ENCODE measurements at regions not wholly inside any gene's neighbourhood (a gene's known extent, or its start where the extent isn't known, plus 50 kb on each side); places are given as distances from the start of the nearest gene placed in this dataset.

DNA sequence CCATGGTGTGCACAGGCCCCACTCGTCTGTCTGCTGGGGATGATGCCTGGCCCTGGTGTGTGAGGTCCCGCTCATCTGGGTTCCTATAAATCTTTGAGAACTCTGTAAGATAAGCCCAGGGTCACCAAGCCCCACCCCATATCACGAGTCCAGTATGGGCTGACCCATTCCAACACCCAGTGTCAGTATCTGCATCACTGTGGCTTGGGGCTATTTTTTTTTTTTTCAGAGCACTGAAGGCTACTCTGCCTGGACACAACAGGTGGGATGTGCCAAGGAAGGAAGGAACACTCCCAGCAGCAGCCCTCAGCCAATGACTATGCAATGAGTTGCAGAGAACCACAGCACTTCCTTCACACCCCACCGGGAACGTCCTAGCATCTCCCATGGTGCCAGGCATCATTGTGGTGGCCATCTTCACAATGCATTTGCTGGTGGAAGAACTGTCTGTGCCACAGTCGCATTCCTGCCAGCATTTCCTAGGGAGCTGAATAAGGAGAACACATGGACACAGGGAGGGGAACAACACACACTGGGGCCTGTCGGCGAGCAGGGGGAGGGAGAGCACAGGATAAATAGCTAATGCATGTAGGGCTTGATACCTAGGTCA is 83.1 kb upstream of the TSHZ3 start:
- H3K9me3 Mint-ChIP-seq, result no peaks in the 10 kb centered on the region
- no peak overlapping the region for H3K27ac Mint-ChIP-seq
- H3K4me1 Mint-ChIP-seq, result no peaks in the 10 kb centered on the region
- H3K4me3 Mint-ChIP-seq, result no peak overlapping the region
- H3K36me3 Mint-ChIP-seq, result no peaks in the 10 kb centered on the region
- H3K27me3 Mint-ChIP-seq, result no peaks in the 10 kb centered on the region

DNA sequence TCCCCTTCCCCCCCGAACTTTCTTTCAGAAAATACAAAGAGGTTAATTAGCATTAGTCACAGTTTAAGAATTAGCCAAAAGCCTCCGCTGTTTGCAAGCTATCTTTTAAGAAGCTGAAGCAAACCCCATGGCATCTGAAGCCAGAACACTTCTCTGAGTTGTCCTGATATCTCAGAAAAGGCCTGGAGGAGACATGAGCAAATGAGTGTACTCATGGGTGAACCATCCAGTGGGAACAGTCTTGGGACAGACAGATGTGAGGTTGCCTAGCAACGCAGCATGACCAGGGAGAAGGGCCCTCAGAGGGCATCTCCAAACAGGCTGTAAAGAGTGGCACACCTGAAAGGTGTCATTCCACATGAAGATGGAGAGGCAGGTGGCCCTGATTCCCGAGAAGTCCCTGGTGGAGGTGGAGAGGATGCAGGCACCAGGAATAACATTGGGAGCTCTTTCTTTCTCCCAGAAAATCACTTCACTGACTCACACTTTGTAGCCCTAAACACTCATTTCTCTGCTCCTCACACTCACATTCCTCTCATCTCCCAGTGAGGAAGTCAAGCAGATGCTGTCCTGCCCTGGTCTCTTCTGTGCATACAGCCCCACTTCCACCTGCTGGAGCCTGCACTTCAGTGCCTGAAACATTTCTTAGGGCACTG is 87.0 kb upstream of the TSHZ3 start:
- no peaks in the 10 kb centered on the region for H3K9me3 Mint-ChIP-seq
- H3K27me3 Mint-ChIP-seq, result peaks cover 9% of the 10 kb centered on the region
- no peak overlapping the region for H3K4me3 Mint-ChIP-seq
- no peaks in the 10 kb centered on the region for H3K36me3 Mint-ChIP-seq
- no peaks in the 10 kb centered on the region for H3K4me1 Mint-ChIP-seq
- no peak overlapping the region for H3K27ac Mint-ChIP-seq

DNA sequence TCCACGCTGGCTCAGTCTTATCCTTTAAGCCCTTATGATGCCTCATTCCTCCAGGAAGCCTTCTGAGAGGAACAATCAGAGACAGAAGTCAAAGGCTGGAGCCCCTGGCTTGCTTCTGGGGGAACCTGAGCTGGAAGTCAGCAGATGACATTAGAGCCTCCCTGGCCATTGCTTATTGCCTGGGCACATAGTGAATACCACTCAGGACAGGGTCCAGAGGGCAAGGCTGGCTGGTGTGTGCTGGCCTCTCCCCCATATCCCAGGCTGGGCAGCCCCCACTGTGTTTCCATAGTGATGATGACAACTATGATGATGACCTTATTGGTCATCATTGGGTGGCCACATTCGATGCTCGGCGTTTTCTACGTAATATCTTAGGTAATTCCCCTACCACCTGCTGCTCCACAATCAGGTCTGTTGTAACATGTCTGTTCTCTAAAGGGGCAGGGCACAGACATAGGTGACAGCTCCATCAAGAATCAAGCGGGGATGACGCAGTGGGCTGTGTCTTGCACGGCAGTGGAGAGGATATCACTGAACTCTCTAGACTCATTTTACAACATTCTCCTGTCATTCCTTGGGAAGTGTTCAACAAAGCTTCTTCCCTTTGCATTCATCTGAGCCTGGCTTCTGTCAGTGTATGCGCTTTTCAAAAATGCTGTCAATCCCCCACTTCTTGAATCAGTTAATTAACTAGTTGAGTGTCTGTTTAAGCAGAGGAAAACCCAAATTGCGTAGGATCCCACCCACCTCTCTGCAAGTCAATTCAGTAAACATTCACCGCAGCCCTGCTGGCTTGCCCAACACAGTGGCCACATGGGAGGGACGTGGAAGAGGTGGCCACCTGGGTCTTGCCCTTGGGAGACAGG is 89.4 kb upstream of the TSHZ3 start:
- no peaks in the 10 kb centered on the region for H3K9me3 Mint-ChIP-seq
- no peaks in the 10 kb centered on the region for H3K4me1 Mint-ChIP-seq
- H3K27ac Mint-ChIP-seq, result no peak overlapping the region
- H3K36me3 Mint-ChIP-seq, result no peaks in the 10 kb centered on the region
- no peak overlapping the region for H3K4me3 Mint-ChIP-seq
- H3K27me3 Mint-ChIP-seq, result peaks cover 10% of the 10 kb centered on the region

DNA sequence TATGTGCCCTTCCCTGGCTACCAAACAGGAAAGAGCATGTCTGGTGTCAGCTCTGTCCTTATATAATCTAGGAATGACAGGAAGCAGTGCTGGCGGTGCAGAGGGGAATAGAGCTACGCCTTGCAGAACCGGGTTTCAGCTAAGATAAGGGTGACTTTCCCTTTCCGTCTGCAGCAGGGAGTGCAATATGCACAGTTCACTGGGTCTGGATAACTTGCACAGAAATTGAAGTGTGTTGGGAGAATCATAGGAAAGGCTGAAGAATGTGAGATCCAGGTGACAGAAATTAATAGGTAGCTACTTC is 90.0 kb upstream of the TSHZ3 start:
- Mint-ChIP-seq H3K27ac (no peak overlapping the region), H3K4me3 (no peak overlapping the region), H3K27me3 (peaks cover 12% of the 10 kb centered on the region), H3K36me3 (no peaks in the 10 kb centered on the region), H3K4me1 (no peaks in the 10 kb centered on the region), H3K9me3 (no peaks in the 10 kb centered on the region)

DNA sequence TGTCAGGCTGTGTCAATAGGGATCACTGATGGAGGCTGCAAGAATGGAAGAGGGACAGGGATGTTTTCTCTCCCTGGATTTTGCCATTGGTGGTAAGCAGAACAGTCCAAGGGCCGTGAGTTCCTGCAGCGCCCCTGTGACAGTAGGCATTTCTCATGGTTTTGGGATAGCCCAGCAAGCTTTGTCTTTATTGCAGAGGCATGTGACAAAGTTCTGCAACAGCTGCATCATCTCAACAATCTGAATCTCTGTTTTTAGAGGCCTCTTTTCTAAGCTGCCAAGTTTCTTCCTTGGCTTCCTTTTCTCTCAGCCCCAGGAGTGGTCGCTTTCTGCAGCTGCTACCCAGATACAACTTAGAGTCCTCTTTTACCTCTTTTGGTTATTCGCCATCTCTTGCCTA is 95.7 kb upstream of the TSHZ3 start:
- Mint-ChIP-seq H3K4me1 (no peaks in the 10 kb centered on the region), H3K27me3 (peaks cover 8% of the 10 kb centered on the region), H3K4me3 (no peak overlapping the region), H3K9me3 (peaks cover 6% of the 10 kb centered on the region), H3K36me3 (no peaks in the 10 kb centered on the region), H3K27ac (no peak overlapping the region)

DNA sequence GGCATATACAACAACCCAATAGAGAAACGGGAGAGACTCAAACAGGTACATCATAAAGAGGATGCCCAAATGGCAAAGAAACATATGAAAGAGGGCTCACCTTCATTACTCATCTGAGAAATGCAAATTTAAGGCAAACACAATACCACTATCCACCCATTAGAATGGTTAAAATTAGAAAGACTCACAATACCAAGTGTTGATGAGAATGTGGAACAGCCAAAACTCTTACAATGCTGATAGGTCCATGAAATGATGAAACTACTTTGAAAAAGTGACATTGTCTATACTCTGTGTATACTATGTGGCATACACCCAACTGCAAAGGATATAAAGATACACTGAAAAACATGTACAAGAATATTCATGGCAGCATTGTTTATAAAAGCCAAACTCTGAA is 96.2 kb upstream of the TSHZ3 start:
- Mint-ChIP-seq H3K27me3 (peaks cover 10% of the 10 kb centered on the region), H3K9me3 (peaks cover 6% of the 10 kb centered on the region), H3K4me3 (no peak overlapping the region), H3K4me1 (no peaks in the 10 kb centered on the region), H3K36me3 (no peaks in the 10 kb centered on the region), H3K27ac (no peak overlapping the region)

DNA sequence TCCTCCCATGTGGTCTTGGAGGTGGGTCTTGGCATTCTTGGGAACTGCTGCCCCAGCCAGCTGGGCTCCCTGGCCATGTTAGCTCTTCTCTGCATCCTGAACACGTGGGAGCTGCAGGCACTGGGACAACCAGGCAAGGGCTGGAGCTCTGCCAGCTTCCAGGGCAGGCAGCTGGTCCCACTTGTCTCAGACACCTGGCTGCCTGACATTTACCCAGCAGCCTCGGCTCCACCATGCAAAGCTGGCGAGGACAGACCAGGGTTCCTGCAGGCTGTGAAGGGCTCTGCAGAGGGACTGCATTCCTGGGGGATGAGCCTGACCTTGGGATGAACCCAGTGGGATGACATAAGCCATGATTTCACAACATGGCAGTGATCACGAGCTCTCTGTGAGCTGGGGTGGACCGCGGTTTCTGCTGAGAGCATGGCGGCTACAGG is 99.0 kb upstream of the TSHZ3 start:
- Mint-ChIP-seq H3K4me3 (no peak overlapping the region), H3K4me1 (no peaks in the 10 kb centered on the region), H3K27me3 (peaks cover 16% of the 10 kb centered on the region), H3K27ac (no peak overlapping the region), H3K36me3 (no peaks in the 10 kb centered on the region), H3K9me3 (peaks cover 6% of the 10 kb centered on the region)

DNA sequence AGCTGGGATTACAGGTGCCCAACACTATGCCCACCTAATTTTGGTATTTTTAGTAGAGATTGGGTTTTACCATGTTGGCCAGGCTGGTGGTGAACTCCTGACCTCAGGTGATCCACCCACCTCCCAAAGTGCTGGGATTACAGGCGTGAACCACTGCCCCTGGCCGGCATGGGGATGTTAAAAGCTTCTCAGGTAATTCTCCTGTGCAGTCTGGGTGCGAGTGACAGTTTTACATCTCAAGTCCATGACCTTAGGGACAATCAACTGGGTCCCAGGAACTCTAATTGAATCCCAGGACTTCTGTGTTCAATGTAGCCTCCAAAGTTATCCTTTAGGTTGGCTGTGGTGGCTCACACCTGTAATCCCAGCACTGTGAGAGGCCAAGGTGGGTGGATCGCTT is 100.1 kb upstream of the TSHZ3 start:
- no peaks in the 10 kb centered on the region for H3K36me3 Mint-ChIP-seq
- peaks cover 6% of the 10 kb centered on the region for H3K9me3 Mint-ChIP-seq
- no peak overlapping the region for H3K27ac Mint-ChIP-seq
- H3K4me3 Mint-ChIP-seq, result no peak overlapping the region
- H3K4me1 Mint-ChIP-seq, result no peaks in the 10 kb centered on the region
- peaks cover 15% of the 10 kb centered on the region for H3K27me3 Mint-ChIP-seq

DNA sequence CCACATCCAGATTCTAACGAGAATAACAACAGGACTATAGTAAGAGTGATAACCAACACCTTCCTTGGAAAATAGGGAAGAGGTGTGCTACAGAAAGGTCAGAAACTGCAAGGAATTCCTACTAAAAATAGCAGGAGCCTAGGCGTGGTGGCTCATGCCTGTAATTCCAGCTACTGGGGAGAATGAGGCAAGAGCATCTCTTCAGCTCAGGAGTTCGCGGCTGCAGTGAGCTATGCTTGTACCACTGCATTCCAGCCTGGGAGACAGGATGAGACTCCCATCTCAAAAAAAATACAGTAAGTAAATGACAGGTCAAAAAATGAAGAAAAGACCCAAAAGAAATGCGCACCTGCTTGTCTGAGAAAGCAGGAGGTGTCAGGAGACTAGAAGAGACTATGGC is 101.5 kb upstream of the TSHZ3 start:
- Mint-ChIP-seq H3K4me3 (no peak overlapping the region), H3K27me3 (peaks cover 15% of the 10 kb centered on the region), H3K27ac (peak overlapping the region; percentile 26), H3K4me1 (no peaks in the 10 kb centered on the region), H3K36me3 (no peaks in the 10 kb centered on the region), H3K9me3 (no peaks in the 10 kb centered on the region)

DNA sequence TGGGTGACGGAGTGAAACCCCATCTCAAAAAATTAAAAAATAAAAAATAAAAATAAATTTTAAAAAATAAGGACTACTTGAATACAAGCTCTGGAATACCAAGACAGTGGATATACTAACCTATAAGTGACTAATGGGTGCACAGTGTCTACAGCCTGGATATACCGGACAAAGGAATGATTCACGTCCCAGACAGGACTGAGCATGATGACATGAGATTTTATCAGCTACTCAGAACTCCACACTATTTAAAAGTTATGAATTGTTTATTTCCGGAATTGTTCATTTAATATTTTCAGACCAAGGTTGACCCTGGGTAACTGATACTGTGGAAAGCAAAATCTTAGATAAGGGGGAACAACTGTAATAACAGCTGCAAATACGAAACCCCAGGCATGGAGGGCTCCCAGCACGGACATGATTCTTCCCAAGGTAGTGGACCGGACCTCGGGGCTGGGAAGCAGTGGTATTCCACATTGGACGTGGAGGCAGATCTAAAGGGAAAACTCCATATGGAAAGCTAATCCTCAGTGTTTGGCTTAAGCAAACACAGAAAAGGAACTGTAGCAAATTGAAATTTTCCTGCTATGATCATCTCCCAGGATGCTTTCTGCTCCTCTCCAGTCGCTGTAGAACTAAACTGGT is 102.6 kb upstream of the TSHZ3 start:
- Mint-ChIP-seq H3K27me3 (peaks cover 15% of the 10 kb centered on the region), H3K9me3 (no peaks in the 10 kb centered on the region), H3K4me3 (no peak overlapping the region), H3K36me3 (no peaks in the 10 kb centered on the region), H3K4me1 (no peaks in the 10 kb centered on the region), H3K27ac (no peak overlapping the region)

DNA sequence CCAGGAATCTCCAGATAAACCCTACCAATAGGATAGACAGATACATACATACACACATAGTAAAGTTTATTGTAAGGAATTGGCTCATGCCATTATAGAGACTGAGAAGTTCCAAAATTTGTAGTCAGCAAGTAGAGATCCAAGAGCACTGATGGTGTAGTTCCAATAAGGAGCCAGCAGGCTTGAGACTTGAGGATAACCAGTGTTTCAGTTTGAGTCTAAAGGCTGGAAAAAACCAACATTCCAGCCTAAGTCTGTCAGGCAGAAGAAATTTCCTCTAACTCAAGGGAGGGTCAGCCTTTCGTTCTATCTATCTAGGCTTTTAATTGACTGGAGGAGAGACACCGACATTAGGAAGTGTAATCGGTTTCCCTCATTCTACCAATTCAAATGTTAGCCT is 110.2 kb upstream of the TSHZ3 start:
- Mint-ChIP-seq H3K36me3 (no peaks in the 10 kb centered on the region), H3K27ac (no peak overlapping the region), H3K4me3 (no peak overlapping the region), H3K9me3 (no peaks in the 10 kb centered on the region), H3K4me1 (no peaks in the 10 kb centered on the region), H3K27me3 (peaks cover 8% of the 10 kb centered on the region)

DNA sequence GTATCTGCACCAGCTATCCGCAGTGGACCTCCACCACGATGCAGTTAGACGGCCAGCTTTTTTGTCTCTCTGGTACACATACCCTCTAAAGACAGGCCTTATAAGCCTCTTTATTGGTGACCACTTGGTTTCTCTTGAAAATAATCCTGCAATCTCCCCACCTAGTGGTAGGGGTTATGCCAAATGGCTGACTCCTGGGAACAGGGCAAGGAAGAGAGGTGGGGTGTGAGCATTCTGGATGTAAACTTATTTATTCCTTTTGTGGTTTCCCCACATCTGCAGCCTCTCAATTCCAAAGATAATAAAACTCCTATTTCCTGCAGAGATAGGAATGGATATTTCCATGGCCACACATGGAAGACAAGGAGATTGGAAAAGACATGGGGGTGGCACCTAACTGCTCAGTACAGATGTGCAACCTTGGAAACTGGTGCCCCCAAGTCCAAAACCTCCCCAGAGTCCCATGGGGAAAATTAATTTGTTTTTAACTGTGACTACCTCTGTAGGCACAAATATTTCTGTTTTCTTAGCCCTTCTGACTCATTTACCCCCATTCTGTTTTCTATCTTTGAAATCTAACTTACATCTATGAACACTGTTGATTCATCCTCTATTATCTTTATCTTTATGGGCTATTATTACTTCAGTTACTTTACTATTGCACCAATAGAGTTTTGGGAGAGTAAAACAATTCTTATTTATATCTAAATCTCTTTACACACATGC is 112.7 kb upstream of the TSHZ3 start:
- Mint-ChIP-seq H3K4me3 (no peak overlapping the region), H3K36me3 (no peaks in the 10 kb centered on the region), H3K9me3 (no peaks in the 10 kb centered on the region), H3K27ac (no peak overlapping the region), H3K4me1 (no peaks in the 10 kb centered on the region), H3K27me3 (peaks cover 8% of the 10 kb centered on the region)

DNA sequence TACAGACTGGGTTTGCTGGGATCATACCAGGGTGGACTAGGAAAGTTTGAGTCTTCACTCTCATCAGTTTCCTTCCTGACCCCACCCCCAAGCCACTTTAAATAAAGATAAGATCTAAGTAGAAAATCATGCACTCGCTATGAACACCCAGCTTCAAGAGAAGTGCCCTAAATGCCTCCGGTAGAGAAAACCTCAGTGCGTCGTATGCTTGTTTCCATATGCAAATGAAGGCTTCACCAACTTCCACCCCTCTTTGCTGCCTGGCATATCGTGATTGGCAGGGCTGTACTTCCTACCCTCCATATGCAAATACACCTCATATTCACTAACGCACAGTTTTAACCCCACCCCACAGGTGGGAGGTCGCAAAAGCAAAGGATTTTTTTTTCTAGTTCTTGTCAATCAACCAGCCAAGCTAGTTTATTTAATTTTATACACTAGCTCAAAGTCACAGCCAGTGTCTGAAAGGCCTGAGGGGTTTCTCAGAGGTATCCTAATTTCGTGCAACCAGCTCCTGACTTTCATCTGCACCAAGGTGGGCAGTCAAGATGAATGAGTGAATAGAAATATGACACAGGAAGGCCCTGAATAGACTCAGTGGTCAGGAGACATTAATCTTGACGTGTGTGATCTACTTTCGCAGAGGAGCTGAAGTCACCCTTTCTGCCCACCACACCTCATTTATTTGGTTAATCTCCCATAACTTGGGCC is 121.1 kb upstream of the TSHZ3 start:
- Mint-ChIP-seq H3K27me3 (peaks cover 4% of the 10 kb centered on the region), H3K27ac (no peak overlapping the region), H3K9me3 (no peaks in the 10 kb centered on the region), H3K36me3 (no peaks in the 10 kb centered on the region), H3K4me1 (no peaks in the 10 kb centered on the region), H3K4me3 (no peak overlapping the region)

DNA sequence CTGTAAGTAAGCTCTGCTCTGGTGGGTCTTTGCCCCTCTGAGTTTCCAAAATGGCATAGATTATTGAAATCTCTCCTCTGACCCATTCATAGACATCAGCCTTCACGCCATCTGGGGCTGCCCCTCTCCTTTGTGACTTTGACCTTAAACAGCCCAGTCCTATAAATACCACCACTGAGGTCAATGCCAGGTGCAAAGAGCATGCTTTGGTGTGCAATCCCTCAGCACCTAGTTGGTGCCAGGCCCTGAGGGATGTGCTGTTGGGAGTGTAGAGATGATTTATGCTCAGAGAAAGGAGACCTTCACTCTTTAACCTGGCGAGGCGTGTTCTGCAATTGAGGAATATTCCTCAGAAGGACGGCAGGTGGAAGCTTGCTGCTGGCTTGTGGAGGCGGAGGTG is 121.7 kb upstream of the TSHZ3 start:
- Mint-ChIP-seq H3K4me1 (no peaks in the 10 kb centered on the region), H3K36me3 (no peaks in the 10 kb centered on the region), H3K27ac (no peak overlapping the region), H3K27me3 (peaks cover 4% of the 10 kb centered on the region), H3K9me3 (no peaks in the 10 kb centered on the region), H3K4me3 (no peak overlapping the region)

DNA sequence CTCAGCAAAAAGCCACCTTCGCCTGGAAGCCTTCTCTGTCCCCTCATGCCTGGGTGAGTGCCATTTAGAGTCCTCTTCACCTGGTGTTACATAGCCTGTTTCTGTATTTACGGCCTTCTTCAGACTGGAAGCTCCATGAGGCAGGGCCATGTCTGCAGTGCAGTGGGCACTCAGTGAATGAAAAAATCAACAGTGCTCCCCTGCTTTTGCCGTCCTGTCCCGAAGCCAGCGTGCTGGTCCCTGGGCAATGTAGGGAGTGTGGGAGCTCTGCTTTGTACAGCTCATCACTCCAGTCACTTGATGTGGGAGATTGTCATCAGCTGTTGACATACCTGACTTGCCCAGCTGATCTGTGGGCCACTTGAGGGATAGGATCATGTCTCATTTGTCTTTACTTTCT is 129.0 kb upstream of the TSHZ3 start:
- H3K27ac Mint-ChIP-seq, result no peak overlapping the region
- no peaks in the 10 kb centered on the region for H3K36me3 Mint-ChIP-seq
- H3K9me3 Mint-ChIP-seq, result no peaks in the 10 kb centered on the region
- no peak overlapping the region for H3K4me3 Mint-ChIP-seq
- H3K27me3 Mint-ChIP-seq, result peaks cover 3% of the 10 kb centered on the region
- H3K4me1 Mint-ChIP-seq, result no peaks in the 10 kb centered on the region
